ENCODE measurements at regions not wholly inside any gene's neighbourhood (a gene's known extent, or its start where the extent isn't known, plus 50 kb on each side); places are given as distances from the start of the nearest gene placed in this dataset.

DNA sequence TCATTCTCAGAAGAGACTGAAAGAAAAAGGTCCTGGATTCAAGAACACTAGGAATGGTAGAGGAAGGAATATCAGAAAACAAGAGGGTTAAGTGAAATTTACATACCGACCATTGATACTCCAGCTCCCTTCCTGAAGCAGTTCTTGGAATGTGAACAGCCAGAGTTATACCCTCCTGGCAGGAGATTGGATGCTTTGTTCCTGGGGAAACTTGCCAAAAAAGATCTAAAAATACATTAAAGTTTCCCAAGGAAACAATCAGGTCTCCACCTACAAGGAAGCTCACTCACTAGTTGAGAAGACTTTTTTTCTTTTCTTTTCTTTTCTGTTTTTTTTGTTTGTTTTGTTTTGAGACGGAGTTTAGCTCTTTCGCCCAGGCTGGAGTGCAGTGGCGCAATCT lies 91.1 kb downstream of the HLX start:
- intact Hi-C loops (cut with DNase I), result no loop called here
- Histone ChIP-seq H3K27me3 (no peaks in the 10 kb centered on the region), H3K4me3 (no peak overlapping the region), H3K9me3 (no peaks in the 10 kb centered on the region), H3K27ac (no peak overlapping the region), H3K9ac (ENCODE audit: low read depth in 2 of 2, low read length in 2 of 2) (no peak overlapping the region), H3K4me1 (no peaks in the 10 kb centered on the region), H3K36me3 (no peaks in the 10 kb centered on the region)
- TF ChIP-seq, protein P1, sequence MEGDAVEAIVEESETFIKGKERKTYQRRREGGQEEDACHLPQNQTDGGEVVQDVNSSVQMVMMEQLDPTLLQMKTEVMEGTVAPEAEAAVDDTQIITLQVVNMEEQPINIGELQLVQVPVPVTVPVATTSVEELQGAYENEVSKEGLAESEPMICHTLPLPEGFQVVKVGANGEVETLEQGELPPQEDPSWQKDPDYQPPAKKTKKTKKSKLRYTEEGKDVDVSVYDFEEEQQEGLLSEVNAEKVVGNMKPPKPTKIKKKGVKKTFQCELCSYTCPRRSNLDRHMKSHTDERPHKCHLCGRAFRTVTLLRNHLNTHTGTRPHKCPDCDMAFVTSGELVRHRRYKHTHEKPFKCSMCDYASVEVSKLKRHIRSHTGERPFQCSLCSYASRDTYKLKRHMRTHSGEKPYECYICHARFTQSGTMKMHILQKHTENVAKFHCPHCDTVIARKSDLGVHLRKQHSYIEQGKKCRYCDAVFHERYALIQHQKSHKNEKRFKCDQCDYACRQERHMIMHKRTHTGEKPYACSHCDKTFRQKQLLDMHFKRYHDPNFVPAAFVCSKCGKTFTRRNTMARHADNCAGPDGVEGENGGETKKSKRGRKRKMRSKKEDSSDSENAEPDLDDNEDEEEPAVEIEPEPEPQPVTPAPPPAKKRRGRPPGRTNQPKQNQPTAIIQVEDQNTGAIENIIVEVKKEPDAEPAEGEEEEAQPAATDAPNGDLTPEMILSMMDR (IDR thresholded peaks at IDR 0.05), result no peak
- no peak for DNase-seq

DNA sequence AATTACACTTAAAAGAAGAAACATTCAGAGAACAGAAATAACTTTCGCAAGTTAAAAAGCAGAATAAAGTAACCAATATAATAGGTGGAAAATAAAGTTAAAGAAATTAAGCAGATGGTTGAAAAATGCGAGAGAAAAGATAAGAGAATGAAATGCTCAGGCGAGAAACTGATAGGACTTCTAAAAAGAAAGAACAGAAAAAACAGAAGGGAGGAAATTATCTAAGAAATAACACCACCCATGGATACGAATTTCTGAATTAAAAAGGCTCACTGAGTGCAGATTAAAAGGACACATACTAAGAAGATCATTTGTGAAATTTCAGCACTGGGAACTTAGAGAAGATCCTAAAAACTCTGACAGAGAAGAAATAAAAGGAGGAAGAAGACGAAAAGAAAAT lies 92.0 kb downstream of the HLX start:
- H3K9ac ChIP-seq (ENCODE audit: low read depth in 2 of 2, low read length in 2 of 2), result no peak overlapping the region
- H3K9me3 ChIP-seq, result no peaks in the 10 kb centered on the region
- H3K4me3 ChIP-seq, result no peak overlapping the region
- no peaks in the 10 kb centered on the region for H3K36me3 ChIP-seq
- no peaks in the 10 kb centered on the region for H3K4me1 ChIP-seq
- intact Hi-C loops (cut with DNase I), result no loop called here
- no peak for DNase-seq
- TF ChIP-seq, protein P1 (IDR thresholded peaks at IDR 0.05), result no peak
- H3K27ac ChIP-seq, result no peak overlapping the region
- no peaks in the 10 kb centered on the region for H3K27me3 ChIP-seq

DNA sequence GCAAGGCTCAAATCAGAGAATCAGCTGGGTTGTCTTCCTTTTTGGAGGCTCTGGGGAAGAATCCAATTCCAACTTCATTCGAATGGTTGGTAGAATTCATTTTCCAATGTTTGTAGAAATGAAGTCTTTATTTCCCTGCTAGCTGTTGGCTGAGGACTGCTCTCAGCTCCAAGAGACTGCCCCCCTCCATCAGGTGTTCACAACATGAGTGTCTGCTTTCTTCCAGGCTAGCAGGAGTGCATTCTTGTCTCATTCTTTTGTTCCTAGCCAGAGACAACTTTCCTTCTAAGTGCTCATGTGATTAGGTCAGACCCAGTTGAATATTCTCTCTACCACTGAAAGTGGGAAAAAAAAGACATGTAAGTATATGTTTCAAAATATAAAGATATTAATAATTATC lies 95.2 kb downstream of the HLX start:
- Histone ChIP-seq H3K9me3 (no peaks in the 10 kb centered on the region), H3K36me3 (no peaks in the 10 kb centered on the region), H3K4me1 (no peaks in the 10 kb centered on the region), H3K27ac (no peak overlapping the region), H3K4me3 (no peak overlapping the region), H3K27me3 (no peaks in the 10 kb centered on the region), H3K9ac (ENCODE audit: low read depth in 2 of 2, low read length in 2 of 2) (no peak overlapping the region)
- no peak for DNase-seq
- intact Hi-C loops (cut with DNase I), result no loop called here
- TF ChIP-seq, protein P1 (IDR thresholded peaks at IDR 0.05), result no peak

DNA sequence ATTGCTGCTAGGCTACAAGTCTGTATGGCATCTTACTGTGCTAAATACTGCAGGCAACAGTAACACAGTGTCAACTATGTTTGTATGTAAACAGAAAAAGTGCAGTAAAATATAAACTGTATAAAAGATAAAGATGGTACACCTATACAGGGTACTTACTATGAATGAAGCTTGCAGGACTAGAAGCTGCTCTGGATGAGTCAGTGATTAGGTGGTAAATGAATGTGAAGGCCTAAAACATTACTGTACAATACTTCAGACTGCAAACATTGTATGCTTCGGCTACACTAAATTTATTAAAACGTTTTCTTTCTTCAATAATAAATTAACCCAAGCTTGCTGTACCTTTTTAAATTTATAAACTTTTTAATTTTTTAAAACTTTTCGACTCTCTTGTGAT lies 97.1 kb downstream of the HLX start:
- no peak for DNase-seq
- no peak overlapping the region for H3K27ac ChIP-seq
- no peaks in the 10 kb centered on the region for H3K9me3 ChIP-seq
- intact Hi-C loops (cut with DNase I), result no loop called here
- H3K27me3 ChIP-seq, result no peaks in the 10 kb centered on the region
- H3K4me1 ChIP-seq, result no peaks in the 10 kb centered on the region
- TF ChIP-seq, protein P1 (IDR thresholded peaks at IDR 0.05), result no peak
- H3K9ac ChIP-seq (ENCODE audit: low read depth in 2 of 2, low read length in 2 of 2), result no peak overlapping the region
- H3K36me3 ChIP-seq, result no peaks in the 10 kb centered on the region
- H3K4me3 ChIP-seq, result no peak overlapping the region

DNA sequence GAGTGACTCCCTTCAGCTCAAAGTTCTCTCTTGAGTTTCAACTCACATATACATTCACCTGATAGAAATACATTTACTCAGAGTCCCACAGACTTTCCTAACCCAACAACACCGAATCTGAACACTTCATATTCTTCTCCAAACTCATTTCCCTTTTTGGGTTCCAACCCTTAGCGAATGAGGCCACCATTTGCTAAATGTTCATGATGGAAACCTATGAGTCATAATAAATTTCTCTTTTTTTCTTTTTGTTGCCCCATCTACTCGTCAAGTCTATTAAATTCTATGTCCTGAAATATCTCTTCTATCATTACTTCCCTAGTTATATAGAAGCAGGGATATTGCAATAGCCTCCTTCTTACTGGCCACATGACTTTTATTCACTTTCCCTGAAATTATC lies 100.1 kb downstream of the HLX start:
- intact Hi-C loops (cut with DNase I), result no loop called here
- Histone ChIP-seq H3K9me3 (no peaks in the 10 kb centered on the region), H3K4me3 (no peak overlapping the region), H3K27ac (no peak overlapping the region), H3K27me3 (no peaks in the 10 kb centered on the region), H3K9ac (ENCODE audit: low read depth in 2 of 2, low read length in 2 of 2) (no peak overlapping the region), H3K4me1 (no peaks in the 10 kb centered on the region), H3K36me3 (no peaks in the 10 kb centered on the region)
- TF ChIP-seq, protein P1 (IDR thresholded peaks at IDR 0.05), result no peak
- no peak for DNase-seq

GRCh38 chr1:220982686-220983085 lies 103.4 kb downstream of the HLX start:
- TF ChIP-seq, protein P1 (IDR thresholded peaks at IDR 0.05), result no peak
- no peak overlapping the region for H3K9ac ChIP-seq (ENCODE audit: low read depth in 2 of 2, low read length in 2 of 2)

More at GRCh38 chr1:220982686-220983085, 103.4 kb downstream of the HLX start:
- intact Hi-C loops (cut with DNase I), result no loop called here
- DNase-seq, result no peak
- Histone ChIP-seq H3K27ac (no peak overlapping the region), H3K27me3 (no peaks in the 10 kb centered on the region), H3K9me3 (no peaks in the 10 kb centered on the region), H3K4me1 (no peaks in the 10 kb centered on the region), H3K36me3 (no peaks in the 10 kb centered on the region), H3K4me3 (no peak overlapping the region)
